IPS-15b (cell line): ENCODE measurements at regions not wholly inside any gene's neighbourhood (a gene's known extent, or its start where the extent isn't known, plus 50 kb on each side); places are given as distances from the start of the nearest gene placed in this dataset.

ENCODE experiments used
- H3K27me3 ChIP-seq: one replicate; pipeline ENCODE4 v1.6.1; 2013; ENCODE audit warnings: low read length; ENCODE audit not compliant: control insufficient read depth, insufficient read depth
- H3K36me3 ChIP-seq: one replicate; pipeline ENCODE4 v1.6.1; 2013; ENCODE audit warnings: low read length; ENCODE audit not compliant: control insufficient read depth, insufficient read depth
- H3K4me1 ChIP-seq: one replicate; pipeline ENCODE4 v1.6.1; 2013; ENCODE audit warnings: mild to moderate bottlenecking, low read length; ENCODE audit not compliant: control insufficient read depth, insufficient read depth
- H3K4me3 ChIP-seq: one replicate; pipeline ENCODE4 v1.5.1; 2013; ENCODE audit warnings: low read depth, low read length
- H3K9ac ChIP-seq: one replicate; pipeline ENCODE4 v1.6.1; 2013; ENCODE audit warnings: low read depth, mild to moderate bottlenecking, low read length
- H3K9me3 ChIP-seq: one replicate; pipeline ENCODE4 v1.6.1; 2013; ENCODE audit warnings: mild to moderate bottlenecking, low read length; ENCODE audit not compliant: control insufficient read depth, insufficient read depth

DNA sequence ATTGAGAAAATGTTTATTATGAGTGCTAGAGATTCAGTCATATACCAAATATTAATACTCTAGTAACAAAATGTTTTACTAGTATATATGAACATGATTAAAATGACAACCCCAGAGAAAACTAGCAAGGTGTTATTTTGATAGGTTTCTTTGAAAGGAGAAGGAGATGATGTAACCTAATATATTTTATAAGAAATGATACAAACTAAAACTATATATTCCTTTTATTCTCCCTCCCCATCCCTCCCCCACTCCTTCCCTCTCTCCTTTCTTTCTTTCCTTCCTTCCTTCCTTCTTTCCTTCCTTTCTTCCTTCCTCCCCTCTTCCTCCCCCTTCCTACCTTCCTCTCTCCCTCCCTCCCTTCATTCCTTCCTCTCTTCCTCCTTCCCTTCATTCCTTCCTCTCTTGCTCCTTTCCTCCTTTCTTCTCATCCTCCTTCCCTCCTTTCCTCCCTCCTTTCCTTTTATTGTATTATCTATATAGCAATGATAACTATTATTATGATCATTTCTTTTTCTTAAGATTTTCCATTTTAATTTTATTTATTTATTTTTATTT, 215.3 kb upstream of the MEF2C start:
- Histone ChIP-seq H3K9me3 (no peaks in the 10 kb centered on the region), H3K9ac (no peak overlapping the region), H3K4me1 (no peaks in the 10 kb centered on the region), H3K36me3 (no peaks in the 10 kb centered on the region), H3K4me3 (no peak overlapping the region), H3K27me3 (no peaks in the 10 kb centered on the region)

DNA sequence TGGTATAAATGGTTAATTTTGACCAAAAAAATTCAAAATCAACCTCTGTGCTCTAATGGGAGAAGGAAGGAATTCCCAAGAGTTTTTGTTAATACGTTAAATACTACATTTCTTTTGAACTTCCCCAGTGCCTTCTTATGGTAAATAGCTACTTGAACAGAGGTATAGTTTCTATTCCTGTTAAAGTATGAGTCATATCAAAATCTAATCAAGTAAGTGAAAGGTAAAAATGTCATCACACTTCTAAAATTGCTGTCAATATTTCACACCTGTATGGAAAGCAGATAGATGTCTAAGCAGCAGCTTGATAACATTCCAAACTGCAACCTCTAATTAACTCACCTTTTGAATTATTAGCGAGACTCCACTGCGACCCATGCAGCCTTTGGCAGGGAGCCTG, 214.1 kb upstream of the MEF2C start:
- Histone ChIP-seq H3K36me3 (no peaks in the 10 kb centered on the region), H3K9me3 (no peaks in the 10 kb centered on the region), H3K4me3 (no peak overlapping the region)

DNA sequence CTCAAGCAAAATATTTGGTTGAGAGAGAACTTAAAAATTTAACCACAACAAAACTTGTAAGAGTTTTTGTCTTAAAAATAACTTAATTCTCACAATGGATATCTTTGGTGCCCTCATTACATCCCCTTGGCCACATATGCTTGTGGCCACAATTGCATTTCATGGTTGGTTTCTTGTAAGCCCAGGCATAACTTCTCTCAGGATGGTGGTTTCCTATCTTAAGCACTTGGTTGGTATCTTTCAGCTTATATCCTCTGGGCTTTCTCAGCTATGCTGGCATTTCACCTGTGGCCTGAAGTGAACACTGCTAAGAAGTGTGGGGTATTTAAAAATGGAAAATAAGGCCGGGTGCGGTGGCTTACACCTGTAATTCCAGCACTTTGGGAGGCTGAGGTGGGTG, 212.4 kb upstream of the MEF2C start:
- Histone ChIP-seq H3K9ac (no peak overlapping the region), H3K36me3 (no peaks in the 10 kb centered on the region), H3K27me3 (no peaks in the 10 kb centered on the region), H3K4me3 (no peak overlapping the region), H3K4me1 (no peaks in the 10 kb centered on the region), H3K9me3 (no peaks in the 10 kb centered on the region)

More for the DNA sequence above, 214.1 kb upstream of the MEF2C start:
- Histone ChIP-seq H3K9ac (no peak overlapping the region), H3K27me3 (no peaks in the 10 kb centered on the region), H3K4me1 (no peaks in the 10 kb centered on the region)

DNA sequence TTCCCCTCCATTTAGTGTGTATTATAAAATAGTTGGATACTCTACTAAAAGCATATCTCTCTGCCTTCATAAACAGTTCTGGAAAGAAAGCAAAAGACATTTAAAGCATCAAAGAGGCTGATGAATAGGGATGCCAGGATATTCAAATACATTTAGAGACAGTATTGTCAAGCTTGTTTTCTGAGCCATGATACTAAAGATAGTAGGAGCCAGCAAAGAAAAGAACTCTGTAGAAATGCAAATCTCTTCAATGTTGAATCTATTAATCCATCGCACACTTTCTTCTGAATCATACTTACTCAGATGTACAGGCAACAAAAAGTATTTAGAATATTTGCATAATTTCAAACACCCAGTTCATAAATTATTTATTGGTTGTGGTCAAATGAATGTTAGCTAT, 207.1 kb upstream of the MEF2C start:
- H3K4me3 ChIP-seq = no peak overlapping the region
- no peaks in the 10 kb centered on the region for H3K9me3 ChIP-seq
- H3K9ac ChIP-seq = no peak overlapping the region
- H3K36me3 ChIP-seq = no peaks in the 10 kb centered on the region
- H3K4me1 ChIP-seq = peaks cover 8% of the 10 kb centered on the region
- no peaks in the 10 kb centered on the region for H3K27me3 ChIP-seq

DNA sequence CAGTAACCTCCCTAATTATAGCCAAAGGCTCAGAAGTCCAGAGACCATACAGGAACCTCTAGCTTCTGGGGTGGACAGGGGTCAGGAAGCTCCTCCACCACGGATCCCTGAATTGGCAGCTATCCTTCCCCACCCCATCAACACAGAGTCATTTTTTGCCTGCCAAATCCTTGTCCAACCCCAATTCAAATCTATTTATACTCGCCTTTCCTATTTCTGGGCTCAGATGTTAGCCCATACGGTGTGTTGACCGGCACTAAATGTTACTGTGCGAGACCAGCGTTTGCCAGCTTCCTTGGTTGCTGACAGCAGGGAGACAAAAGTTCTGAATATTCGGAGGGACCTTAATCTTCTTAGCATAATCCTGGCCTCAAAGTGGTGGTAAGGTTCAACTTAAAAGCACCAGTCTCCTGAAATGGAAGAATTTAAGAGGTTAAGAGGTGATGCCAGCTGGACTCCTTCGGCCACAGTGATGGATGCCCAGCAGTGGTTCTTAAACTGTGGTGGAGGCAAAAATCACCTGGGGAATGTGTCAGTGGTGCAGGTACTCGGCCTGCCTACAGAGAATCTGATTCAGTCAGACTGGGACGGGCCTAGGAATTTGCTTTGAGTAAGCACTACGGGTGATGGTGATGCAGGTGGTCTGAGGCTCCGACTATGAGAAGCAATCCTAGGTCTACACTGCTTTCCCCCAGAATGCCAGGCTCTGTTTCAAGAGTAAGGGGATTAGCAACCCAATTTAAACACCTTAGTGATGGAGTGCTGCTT, 204.8 kb upstream of the MEF2C start:
- Histone ChIP-seq H3K4me3 (no peak overlapping the region), H3K36me3 (no peaks in the 10 kb centered on the region), H3K4me1 (peaks cover 8% of the 10 kb centered on the region), H3K9ac (no peak overlapping the region), H3K9me3 (no peaks in the 10 kb centered on the region), H3K27me3 (no peaks in the 10 kb centered on the region)

DNA sequence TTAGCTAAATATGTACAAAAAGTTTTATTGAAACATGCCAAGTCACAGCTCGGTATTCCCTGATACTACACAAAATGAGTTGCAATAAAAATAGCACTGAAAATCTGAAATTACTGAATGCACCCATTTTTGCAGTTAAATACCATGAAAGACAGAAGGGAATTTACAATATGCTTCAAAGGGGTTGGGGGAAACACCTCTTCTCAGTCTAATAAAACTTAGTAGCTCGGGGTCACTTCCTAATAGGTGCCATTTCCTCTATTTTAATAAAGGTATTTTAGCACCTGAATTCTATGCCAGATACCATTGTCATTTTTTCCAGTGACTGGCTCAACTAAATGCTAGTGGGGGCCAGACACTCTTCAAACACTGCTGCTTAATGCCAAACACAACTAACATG, 204.1 kb upstream of the MEF2C start:
- Histone ChIP-seq H3K4me1 (peaks cover 8% of the 10 kb centered on the region), H3K36me3 (no peaks in the 10 kb centered on the region), H3K9me3 (no peaks in the 10 kb centered on the region), H3K4me3 (no peak overlapping the region), H3K27me3 (no peaks in the 10 kb centered on the region), H3K9ac (no peak overlapping the region)

DNA sequence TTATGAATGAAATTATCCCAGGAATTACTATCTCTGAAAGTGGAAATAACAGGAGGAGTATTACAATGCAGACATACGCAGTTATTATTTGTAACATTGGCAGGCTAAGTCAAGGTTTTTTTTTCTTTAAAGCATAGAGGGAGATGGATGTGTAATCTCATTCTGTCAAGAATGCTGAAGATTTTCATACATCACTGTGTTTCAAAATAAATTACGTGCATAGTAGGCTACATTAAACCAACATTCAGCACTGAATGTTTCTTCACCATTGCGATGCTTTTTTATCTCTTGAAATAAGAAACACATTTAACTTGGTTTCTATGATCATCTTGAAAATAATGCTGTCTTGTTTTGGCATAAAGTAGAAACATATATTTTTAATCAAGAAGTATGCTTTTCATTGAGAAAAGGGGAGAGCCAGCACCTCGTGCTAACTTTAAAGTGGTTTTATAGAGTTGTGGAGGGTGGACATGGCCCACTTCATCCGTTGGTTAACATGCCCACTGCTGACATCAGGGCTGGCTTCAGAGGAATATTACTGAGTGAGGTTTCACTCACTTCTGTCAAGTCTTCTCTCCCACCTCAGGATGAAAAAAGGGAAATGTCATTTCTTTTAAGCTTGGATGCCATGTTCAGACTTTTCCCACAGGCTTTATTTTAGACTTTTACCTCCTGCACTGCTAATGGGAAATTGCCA, 203.6 kb upstream of the MEF2C start:
- Histone ChIP-seq H3K4me3 (no peak overlapping the region), H3K4me1 (peaks cover 8% of the 10 kb centered on the region), H3K36me3 (no peaks in the 10 kb centered on the region), H3K9me3 (no peaks in the 10 kb centered on the region), H3K27me3 (no peaks in the 10 kb centered on the region), H3K9ac (no peak overlapping the region)

DNA sequence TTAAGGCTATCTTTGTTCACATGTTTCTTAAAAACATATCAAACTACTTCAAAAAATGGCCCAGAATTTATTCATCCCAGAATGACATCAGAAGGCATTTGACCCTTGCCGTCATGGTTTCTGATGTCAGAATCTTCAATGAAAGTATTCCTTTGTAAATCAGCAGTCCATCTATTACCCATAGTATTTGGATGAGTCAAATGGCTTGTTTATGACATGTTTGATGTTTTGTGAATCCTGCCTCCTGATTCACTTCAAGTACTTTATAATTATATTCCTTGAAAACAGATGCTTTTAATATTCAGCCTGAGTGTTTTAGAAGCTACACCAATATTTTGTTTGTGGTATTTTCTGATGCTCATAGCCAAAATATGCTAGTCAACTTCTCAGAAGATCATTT, 200.8 kb upstream of the MEF2C start:
- Histone ChIP-seq H3K9ac (no peak overlapping the region), H3K4me1 (peaks cover 8% of the 10 kb centered on the region), H3K36me3 (no peaks in the 10 kb centered on the region), H3K9me3 (no peaks in the 10 kb centered on the region), H3K27me3 (no peaks in the 10 kb centered on the region), H3K4me3 (no peak overlapping the region)

DNA sequence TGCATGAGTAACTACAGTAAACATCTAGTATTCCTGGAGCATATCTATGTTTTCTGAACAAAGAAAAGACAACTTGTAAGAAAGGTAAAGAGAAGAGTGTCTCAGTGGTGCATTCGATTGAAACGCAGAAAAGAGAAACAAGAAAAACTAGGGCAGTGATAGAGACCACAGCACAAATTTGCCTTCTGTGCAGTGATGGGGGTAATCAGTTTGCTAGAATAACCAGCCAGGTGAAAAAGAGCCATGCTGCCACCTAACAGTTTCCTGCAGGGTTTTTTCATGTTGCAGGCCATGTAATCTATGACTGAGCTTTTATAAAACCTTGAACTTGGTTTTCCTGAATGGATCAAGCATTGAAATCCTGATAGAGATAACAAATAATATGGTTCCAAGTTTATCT, 198.4 kb upstream of the MEF2C start:
- Histone ChIP-seq H3K9me3 (no peaks in the 10 kb centered on the region), H3K27me3 (no peaks in the 10 kb centered on the region), H3K9ac (no peak overlapping the region), H3K4me1 (no peaks in the 10 kb centered on the region), H3K36me3 (no peaks in the 10 kb centered on the region), H3K4me3 (no peak overlapping the region)

DNA sequence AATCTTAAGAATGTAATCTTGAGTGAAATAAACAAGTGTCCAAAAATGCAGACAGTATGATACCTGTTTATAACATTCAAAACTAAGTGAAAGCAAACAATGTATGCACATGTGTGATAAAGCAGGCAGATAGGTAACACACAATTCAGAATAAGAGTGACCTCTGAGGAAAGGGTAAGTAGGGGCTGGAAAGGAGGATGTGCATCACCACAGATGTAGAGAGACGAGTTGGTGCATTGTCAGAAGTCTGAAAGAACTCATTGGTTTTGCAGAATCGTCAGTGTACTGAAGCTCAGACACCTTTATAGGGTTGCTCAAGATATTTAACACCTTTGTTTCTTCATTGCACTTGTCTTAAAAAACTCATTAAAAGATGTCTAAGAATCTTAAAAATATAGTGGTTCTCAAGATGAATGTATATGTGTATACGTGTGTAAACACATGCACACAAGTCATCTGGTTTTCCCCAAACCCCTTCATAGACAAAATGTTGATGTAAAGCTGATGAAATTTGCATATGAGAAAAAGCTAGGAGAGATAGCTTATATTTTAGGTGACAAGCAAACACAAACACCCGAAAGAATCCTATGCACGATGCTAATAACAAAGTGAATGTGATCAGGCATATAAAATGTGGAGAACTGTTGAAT, 197.6 kb upstream of the MEF2C start:
- Histone ChIP-seq H3K27me3 (no peaks in the 10 kb centered on the region), H3K9me3 (no peaks in the 10 kb centered on the region), H3K9ac (no peak overlapping the region), H3K36me3 (no peaks in the 10 kb centered on the region), H3K4me1 (no peaks in the 10 kb centered on the region), H3K4me3 (no peak overlapping the region)

DNA sequence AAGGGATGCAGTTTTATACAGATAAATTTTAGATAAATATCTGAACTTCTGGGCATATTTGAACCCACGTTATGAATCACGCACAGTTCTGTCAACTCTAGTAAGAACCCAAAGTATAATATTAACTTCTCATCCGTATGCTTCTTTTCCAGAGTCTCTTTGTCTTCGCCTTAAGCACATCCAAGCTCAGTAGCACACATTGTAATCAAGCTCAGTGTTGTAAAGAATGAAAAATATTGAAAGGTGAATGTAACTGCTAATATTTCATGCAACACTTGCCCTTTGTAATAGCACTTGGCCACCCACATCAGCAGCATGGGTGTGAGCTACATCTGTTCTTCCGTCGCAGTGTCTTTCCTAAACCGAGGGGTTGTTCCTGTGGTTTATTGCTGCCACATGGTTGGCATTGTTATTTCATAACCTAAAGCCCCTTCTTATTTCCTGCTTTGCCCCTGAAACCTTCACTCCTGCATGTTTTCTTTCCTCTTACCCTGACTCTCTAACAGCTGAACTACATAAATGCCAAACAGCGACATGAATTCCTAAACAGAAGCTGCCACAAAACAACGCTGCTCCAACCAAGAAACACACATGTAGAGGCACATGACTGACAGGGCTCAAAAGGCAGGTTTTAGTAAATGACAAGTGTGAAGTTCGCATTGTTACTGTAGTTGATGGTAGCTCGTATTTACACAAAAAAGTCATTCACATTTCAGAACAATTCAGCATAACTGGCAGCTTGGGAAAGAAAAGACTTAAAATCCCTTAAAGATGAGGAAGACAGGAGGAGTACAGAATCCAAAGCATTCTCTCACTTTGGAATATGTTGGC, 190.1 kb upstream of the MEF2C start:
- H3K4me1 ChIP-seq = no peaks in the 10 kb centered on the region
- H3K9me3 ChIP-seq = no peaks in the 10 kb centered on the region
- H3K27me3 ChIP-seq = no peaks in the 10 kb centered on the region
- H3K9ac ChIP-seq = no peak overlapping the region
- H3K36me3 ChIP-seq = no peaks in the 10 kb centered on the region
- H3K4me3 ChIP-seq = no peak overlapping the region
